Right cardiac atrium (tissue), 5 donors: ENCODE measurements at regions not wholly inside any gene's neighbourhood (a gene's known extent, or its start where the extent isn't known, plus 50 kb on each side); places are given as distances from the start of the nearest gene placed in this dataset.

Experiments used
- ATAC-seq, 2 donors: fragments of 200-7000 bp; cut with Tn5 transposase; one replicate each; pipeline versions ENCODE4 v1.8.0 to v1.9.1; 2020; ENCODE audit warnings: moderate library complexity in 2 of 2, mild to moderate bottlenecking in 1 of 2
- DNase-seq, 3 donors: peaks; one replicate each; pipeline ENCODE4 v3.0.0-alpha.2; 2020
- H3K27ac ChIP-seq: one replicate; pipeline ENCODE4 v1.5.1; 2013; ENCODE audit warnings: mild to moderate bottlenecking, low read length, control low read depth, moderate library complexity
- H3K27me3 ChIP-seq: one replicate; pipeline ENCODE4 v1.6.1; 2013; ENCODE audit not compliant: control insufficient read depth, insufficient read depth
- H3K4me1 ChIP-seq: one replicate; pipeline ENCODE4 v1.6.1; 2013; ENCODE audit warnings: low read length; ENCODE audit not compliant: control insufficient read depth, insufficient read depth
- H3K4me3 ChIP-seq: one replicate; pipeline ENCODE4 v1.5.1; 2013; ENCODE audit warnings: low read length, control low read depth
- H3K9me3 ChIP-seq: one replicate; pipeline ENCODE4 v1.6.1; 2013; ENCODE audit warnings: low read length; ENCODE audit not compliant: control insufficient read depth
- WGBS: extraction: QIAGEN DNeasy Blood & Tissue Kit; methylation state at CpG from one replicate; pipeline ENCODE4 v1.1.7; 2013; 5-methylcytosine and 5-hydroxymethylcytosine counted together
- intact Hi-C, 4 donors: fragments of 100-400 bp; cut with DNase I; formaldehyde crosslinking; loops; one replicate each; pipeline versions ENCODE4 v1.11.0 to v1.14.0; 2022 to 2023
- donor health status: healthy with polysubstance abuse.
- donor health status: DM: no; HTN: yes; CAD: no.
- donor health status: DM: no; HTN: no; CAD: no.
- donor health status: DM: no; HTN: yes; CAD: no; lungs with severe emphysema.
- donor health status: DM: yes; HTN: yes; CAD: no.

GRCh38 chr9:13862654-13863053, 451.3 kb downstream of the NFIB start:
- peaks cover 1% of the 10 kb centered on the region for H3K4me1 ChIP-seq
- no peak overlapping the region for H3K4me3 ChIP-seq
- H3K27me3 ChIP-seq: no peaks in the 10 kb centered on the region
- H3K9me3 ChIP-seq: no peaks in the 10 kb centered on the region
- ATAC-seq: peak in 1 of 2 donors; percentile 59
- DNase-seq: peak in 1 of 3 donors; percentile 52
- peak overlapping the region; percentile 51 for H3K27ac ChIP-seq
- intact Hi-C loops: no loop called here

GRCh38 chr9:13860946-13861640, 452.8 kb downstream of the NFIB start:
- no peak overlapping the region for H3K4me3 ChIP-seq
- no peak for ATAC-seq
- no peak for DNase-seq
- intact Hi-C loops: no loop called here
- no peaks in the 10 kb centered on the region for H3K27me3 ChIP-seq
- H3K4me1 ChIP-seq: peaks cover 1% of the 10 kb centered on the region
- H3K9me3 ChIP-seq: no peaks in the 10 kb centered on the region
- 59% methylated on average over 3 of the region's 3 CpGs for WGBS
- no peak overlapping the region for H3K27ac ChIP-seq

- no peak overlapping the region for H3K27ac ChIP-seq
- no peaks in the 10 kb centered on the region for H3K9me3 ChIP-seq
- H3K27me3 ChIP-seq: no peaks in the 10 kb centered on the region
- H3K4me1 ChIP-seq: peaks cover 1% of the 10 kb centered on the region
- no peak overlapping the region for H3K4me3 ChIP-seq
- intact Hi-C loops: no loop called here
- 61% methylated on average over 5 of the region's 5 CpGs for WGBS
- ATAC-seq: peak; percentile 69 to 71
- DNase-seq: no peak
Observed at GRCh38 chr9:13860019-13860418, 453.9 kb downstream of the NFIB start.

- H3K9me3 ChIP-seq: no peaks in the 10 kb centered on the region
- no peaks in the 10 kb centered on the region for H3K4me1 ChIP-seq
- no peak overlapping the region for H3K27ac ChIP-seq
- DNase-seq: no peak
- no peak for ATAC-seq
- no peaks in the 10 kb centered on the region for H3K27me3 ChIP-seq
- H3K4me3 ChIP-seq: no peak overlapping the region
- intact Hi-C loops: no loop called here
Observed at GRCh38 chr9:13857521-13857920, 456.4 kb downstream of the NFIB start.

GRCh38 chr9:13847270-13847669, 466.7 kb downstream of the NFIB start:
- ATAC-seq (peak in 1 of 2 donors; percentile 35), DNase-seq (no peak)
- intact Hi-C loops: no loop called here
- 67% methylated on average over 2 of the region's 2 CpGs for WGBS
- H3K27ac ChIP-seq: no peak overlapping the region
- H3K27me3 ChIP-seq: no peaks in the 10 kb centered on the region
- no peaks in the 10 kb centered on the region for H3K4me1 ChIP-seq
- H3K4me3 ChIP-seq: no peak overlapping the region
- H3K9me3 ChIP-seq: no peaks in the 10 kb centered on the region

GRCh38 chr9:13845460-13845859, 468.5 kb downstream of the NFIB start:
- WGBS: 51% methylated on average over 2 of the region's 2 CpGs
- Histone ChIP-seq H3K27me3 (no peaks in the 10 kb centered on the region), H3K9me3 (no peaks in the 10 kb centered on the region), H3K4me3 (no peak overlapping the region), H3K4me1 (no peaks in the 10 kb centered on the region), H3K27ac (no peak overlapping the region)
- ATAC-seq: no peak
- intact Hi-C loops: no loop called here
- DNase-seq: no peak

GRCh38 chr9:13841746-13842462, 472.0 kb downstream of the NFIB start:
- ATAC-seq (peak; percentile 69 to 90), DNase-seq (peak in 1 of 3 donors; percentile 57)
- Histone ChIP-seq H3K27ac (peak overlapping the region; percentile 62), H3K4me1 (no peaks in the 10 kb centered on the region), H3K9me3 (no peaks in the 10 kb centered on the region), H3K27me3 (no peaks in the 10 kb centered on the region), H3K4me3 (no peak overlapping the region)
- WGBS: 49% methylated on average over 7 of the region's 7 CpGs
- intact Hi-C loops: no loop called here

- ATAC-seq (no peak), DNase-seq (no peak)
- Histone ChIP-seq H3K9me3 (peaks cover 3% of the 10 kb centered on the region), H3K4me1 (no peaks in the 10 kb centered on the region), H3K4me3 (no peak overlapping the region), H3K27ac (no peak overlapping the region), H3K27me3 (no peaks in the 10 kb centered on the region)
- intact Hi-C loops: no loop called here
Observed at GRCh38 chr9:13832446-13832845, 481.5 kb downstream of the NFIB start.

GRCh38 chr9:13823026-13823425, 490.9 kb downstream of the NFIB start:
- no peak overlapping the region for H3K4me3 ChIP-seq
- H3K9me3 ChIP-seq: no peaks in the 10 kb centered on the region
- ATAC-seq (no peak), DNase-seq (no peak)
- H3K27me3 ChIP-seq: no peaks in the 10 kb centered on the region
- no peak overlapping the region for H3K27ac ChIP-seq
- H3K4me1 ChIP-seq: no peaks in the 10 kb centered on the region
- intact Hi-C loops: no loop called here

GRCh38 chr9:13817754-13818278, 496.1 kb downstream of the NFIB start:
- no peaks in the 10 kb centered on the region for H3K27me3 ChIP-seq
- no peak overlapping the region for H3K27ac ChIP-seq
- ATAC-seq: no peak
- peak in 1 of 3 donors; percentile 13 for DNase-seq
- no peaks in the 10 kb centered on the region for H3K4me1 ChIP-seq
- no peak overlapping the region for H3K4me3 ChIP-seq
- 71% methylated on average over 1 of the region's 1 CpG for WGBS
- intact Hi-C loops: no loop called here
- H3K9me3 ChIP-seq: no peaks in the 10 kb centered on the region

GRCh38 chr9:13816837-13817236, 497.1 kb downstream of the NFIB start:
- Histone ChIP-seq H3K4me3 (no peak overlapping the region), H3K27me3 (no peaks in the 10 kb centered on the region), H3K9me3 (no peaks in the 10 kb centered on the region), H3K27ac (no peak overlapping the region), H3K4me1 (no peaks in the 10 kb centered on the region)
- intact Hi-C loops: no loop called here
- DNase-seq: no peak
- no peak for ATAC-seq
- 88% methylated on average over 3 of the region's 3 CpGs for WGBS
